ENCODE measurements at regions not wholly inside any gene's neighbourhood (a gene's known extent, or its start where the extent isn't known, plus 50 kb on each side); places are given as distances from the start of the nearest gene placed in this dataset.

GRCh38 chr16:55942821-55943220 lies 67.6 kb upstream of the CES5A start:
- no peak for ATAC-seq
- ChIA-PET CTCF (interaction anchor here (1.3 to 2.6 kb wide), 3 partner anchors 9 to 375 kb away, joined by 3 to 10 read pairs (median 3); no protein-coding TSS in a partner anchor), POLR2A (no interaction called here)
- Mint-ChIP-seq H3K27me3 (ENCODE audit: low read depth) (no peaks in the 10 kb centered on the region; the same call in none of the 2 replicates), H3K9me3 (peaks cover 6% of the 10 kb centered on the region), H3K27ac (no peak overlapping the region), H3K4me1 (peaks cover 23% of the 10 kb centered on the region), H3K4me3 (no peak overlapping the region), H3K36me3 (no peaks in the 10 kb centered on the region)
- TF ChIP-seq PRRX2 (CRISPR knock-in tag; IDR thresholded peaks at IDR 0.05) = no peak
- no peak for TF ChIP-seq ZMAT4 (CRISPR knock-in tag; IDR thresholded peaks at IDR 0.05)
- no peak for TF ChIP-seq ZNF121 (CRISPR knock-in tag; IDR thresholded peaks at IDR 0.05)
- no peak for TF ChIP-seq E2F5 (CRISPR knock-in tag; IDR thresholded peaks at IDR 0.05)
- TF ChIP-seq TEAD4 (CRISPR knock-in tag; IDR thresholded peaks at IDR 0.05) = no peak
- TF ChIP-seq IRF1 (CRISPR knock-in tag; IDR thresholded peaks at IDR 0.05) = no peak
- TF ChIP-seq CREB1 (CRISPR knock-in tag; IDR thresholded peaks at IDR 0.05) = no peak
- TF ChIP-seq, protein P1, sequence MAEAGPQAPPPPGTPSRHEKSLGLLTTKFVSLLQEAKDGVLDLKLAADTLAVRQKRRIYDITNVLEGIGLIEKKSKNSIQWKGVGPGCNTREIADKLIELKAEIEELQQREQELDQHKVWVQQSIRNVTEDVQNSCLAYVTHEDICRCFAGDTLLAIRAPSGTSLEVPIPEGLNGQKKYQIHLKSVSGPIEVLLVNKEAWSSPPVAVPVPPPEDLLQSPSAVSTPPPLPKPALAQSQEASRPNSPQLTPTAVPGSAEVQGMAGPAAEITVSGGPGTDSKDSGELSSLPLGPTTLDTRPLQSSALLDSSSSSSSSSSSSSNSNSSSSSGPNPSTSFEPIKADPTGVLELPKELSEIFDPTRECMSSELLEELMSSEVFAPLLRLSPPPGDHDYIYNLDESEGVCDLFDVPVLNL (CRISPR knock-in tag; IDR thresholded peaks at IDR 0.05; ENCODE audit: borderline replicate concordance, low read depth) = no peak
- TF ChIP-seq, protein P2, sequence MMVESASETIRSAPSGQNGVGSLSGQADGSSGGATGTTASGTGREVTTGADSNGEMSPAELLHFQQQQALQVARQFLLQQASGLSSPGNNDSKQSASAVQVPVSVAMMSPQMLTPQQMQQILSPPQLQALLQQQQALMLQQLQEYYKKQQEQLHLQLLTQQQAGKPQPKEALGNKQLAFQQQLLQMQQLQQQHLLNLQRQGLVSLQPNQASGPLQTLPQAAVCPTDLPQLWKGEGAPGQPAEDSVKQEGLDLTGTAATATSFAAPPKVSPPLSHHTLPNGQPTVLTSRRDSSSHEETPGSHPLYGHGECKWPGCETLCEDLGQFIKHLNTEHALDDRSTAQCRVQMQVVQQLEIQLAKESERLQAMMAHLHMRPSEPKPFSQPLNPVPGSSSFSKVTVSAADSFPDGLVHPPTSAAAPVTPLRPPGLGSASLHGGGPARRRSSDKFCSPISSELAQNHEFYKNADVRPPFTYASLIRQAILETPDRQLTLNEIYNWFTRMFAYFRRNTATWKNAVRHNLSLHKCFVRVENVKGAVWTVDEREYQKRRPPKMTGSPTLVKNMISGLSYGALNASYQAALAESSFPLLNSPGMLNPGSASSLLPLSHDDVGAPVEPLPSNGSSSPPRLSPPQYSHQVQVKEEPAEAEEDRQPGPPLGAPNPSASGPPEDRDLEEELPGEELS (CRISPR knock-in tag; IDR thresholded peaks at IDR 0.05) = no peak
- no peak for TF ChIP-seq FOXK1 (CRISPR knock-in tag; IDR thresholded peaks at IDR 0.05)
- TF ChIP-seq TP53 (CRISPR knock-in tag; IDR thresholded peaks at IDR 0.05) = no peak
- TF ChIP-seq, protein P3, sequence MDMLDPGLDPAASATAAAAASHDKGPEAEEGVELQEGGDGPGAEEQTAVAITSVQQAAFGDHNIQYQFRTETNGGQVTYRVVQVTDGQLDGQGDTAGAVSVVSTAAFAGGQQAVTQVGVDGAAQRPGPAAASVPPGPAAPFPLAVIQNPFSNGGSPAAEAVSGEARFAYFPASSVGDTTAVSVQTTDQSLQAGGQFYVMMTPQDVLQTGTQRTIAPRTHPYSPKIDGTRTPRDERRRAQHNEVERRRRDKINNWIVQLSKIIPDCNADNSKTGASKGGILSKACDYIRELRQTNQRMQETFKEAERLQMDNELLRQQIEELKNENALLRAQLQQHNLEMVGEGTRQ (CRISPR knock-in tag; IDR thresholded peaks at IDR 0.05) = no peak
- no peak for TF ChIP-seq KAT7 (CRISPR knock-in tag; IDR thresholded peaks at IDR 0.05; ENCODE audit: borderline replicate concordance)
- TF ChIP-seq IRF2 (CRISPR knock-in tag; IDR thresholded peaks at IDR 0.05; ENCODE audit: borderline replicate concordance, low read depth) = no peak
- no peak for TF ChIP-seq ZNF219 (CRISPR knock-in tag; IDR thresholded peaks at IDR 0.05; ENCODE audit: borderline replicate concordance)
- no peak for TF ChIP-seq E2F1 (CRISPR knock-in tag; IDR thresholded peaks at IDR 0.05)
- no peak for DNase-seq (ENCODE audit: low spot score)

GRCh38 chr16:55941552-55941951 lies 66.4 kb upstream of the CES5A start:
- ChIA-PET CTCF (no interaction called here), POLR2A (no interaction called here)
- Mint-ChIP-seq H3K4me1 (peaks cover 23% of the 10 kb centered on the region), H3K9me3 (peaks cover 9% of the 10 kb centered on the region), H3K4me3 (no peak overlapping the region), H3K36me3 (no peaks in the 10 kb centered on the region), H3K27ac (no peak overlapping the region), H3K27me3 (ENCODE audit: low read depth) (peaks cover 3% of the 10 kb centered on the region)
- TF ChIP-seq KAT7 (CRISPR knock-in tag; IDR thresholded peaks at IDR 0.05; ENCODE audit: borderline replicate concordance) = no peak
- TF ChIP-seq ZNF317 (CRISPR knock-in tag; IDR thresholded peaks at IDR 0.05; ENCODE audit: borderline replicate concordance, low read depth) = no peak
- no peak for TF ChIP-seq CDX4 (CRISPR knock-in tag; IDR thresholded peaks at IDR 0.05; ENCODE audit: borderline replicate concordance)
- DNase-seq (ENCODE audit: low spot score) (no peak), ATAC-seq (no peak)
